Loucy (cell line): ENCODE measurements at regions not wholly inside any gene's neighbourhood (a gene's known extent, or its start where the extent isn't known, plus 50 kb on each side); places are given as distances from the start of the nearest gene placed in this dataset.

Source experiments
- EZH2phosphoT487 ChIP-seq: fragments of 200-600 bp; IDR thresholded peaks from 2 replicates; pipeline ENCODE4 v1.6.1; 2018; ENCODE audit warnings: antibody characterized with exemption, mild to moderate bottlenecking, moderate library complexity, borderline replicate concordance
- TF ChIP-seq, protein P1 (sequence below): fragments of 200-600 bp; sonication (generic); conservative IDR thresholded peaks from 2 replicates; pipeline ENCODE4 v1.5.1; 2014; ENCODE audit warnings: mild to moderate bottlenecking, antibody characterized with exemption, low read length

DNA sequence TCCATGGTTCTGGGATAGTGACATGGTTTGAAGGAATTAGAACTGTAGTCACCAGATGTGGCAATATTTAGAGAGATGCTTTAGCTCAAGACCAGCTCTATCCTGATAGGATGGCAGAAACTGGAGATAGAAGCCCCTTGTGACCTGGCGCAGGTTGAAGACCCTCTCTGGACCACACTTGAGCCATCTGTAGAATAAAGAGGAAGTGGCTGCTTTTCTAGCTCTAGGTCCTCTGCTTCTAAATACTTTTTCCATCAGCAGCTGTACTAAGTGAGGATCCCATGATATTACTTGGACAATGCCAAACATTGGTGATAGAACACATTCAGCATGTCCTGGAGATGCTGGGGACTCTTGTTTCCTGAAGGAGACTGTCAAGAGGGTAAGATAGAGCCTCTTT is 172.6 kb downstream of the PDCD6IP start:
- TF ChIP-seq, protein P1, sequence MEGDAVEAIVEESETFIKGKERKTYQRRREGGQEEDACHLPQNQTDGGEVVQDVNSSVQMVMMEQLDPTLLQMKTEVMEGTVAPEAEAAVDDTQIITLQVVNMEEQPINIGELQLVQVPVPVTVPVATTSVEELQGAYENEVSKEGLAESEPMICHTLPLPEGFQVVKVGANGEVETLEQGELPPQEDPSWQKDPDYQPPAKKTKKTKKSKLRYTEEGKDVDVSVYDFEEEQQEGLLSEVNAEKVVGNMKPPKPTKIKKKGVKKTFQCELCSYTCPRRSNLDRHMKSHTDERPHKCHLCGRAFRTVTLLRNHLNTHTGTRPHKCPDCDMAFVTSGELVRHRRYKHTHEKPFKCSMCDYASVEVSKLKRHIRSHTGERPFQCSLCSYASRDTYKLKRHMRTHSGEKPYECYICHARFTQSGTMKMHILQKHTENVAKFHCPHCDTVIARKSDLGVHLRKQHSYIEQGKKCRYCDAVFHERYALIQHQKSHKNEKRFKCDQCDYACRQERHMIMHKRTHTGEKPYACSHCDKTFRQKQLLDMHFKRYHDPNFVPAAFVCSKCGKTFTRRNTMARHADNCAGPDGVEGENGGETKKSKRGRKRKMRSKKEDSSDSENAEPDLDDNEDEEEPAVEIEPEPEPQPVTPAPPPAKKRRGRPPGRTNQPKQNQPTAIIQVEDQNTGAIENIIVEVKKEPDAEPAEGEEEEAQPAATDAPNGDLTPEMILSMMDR = no peak
- no peak for TF ChIP-seq EZH2phosphoT487
